ENCODE measurements at regions not wholly inside any gene's neighbourhood (a gene's known extent, or its start where the extent isn't known, plus 50 kb on each side); places are given as distances from the start of the nearest gene placed in this dataset.

DNA sequence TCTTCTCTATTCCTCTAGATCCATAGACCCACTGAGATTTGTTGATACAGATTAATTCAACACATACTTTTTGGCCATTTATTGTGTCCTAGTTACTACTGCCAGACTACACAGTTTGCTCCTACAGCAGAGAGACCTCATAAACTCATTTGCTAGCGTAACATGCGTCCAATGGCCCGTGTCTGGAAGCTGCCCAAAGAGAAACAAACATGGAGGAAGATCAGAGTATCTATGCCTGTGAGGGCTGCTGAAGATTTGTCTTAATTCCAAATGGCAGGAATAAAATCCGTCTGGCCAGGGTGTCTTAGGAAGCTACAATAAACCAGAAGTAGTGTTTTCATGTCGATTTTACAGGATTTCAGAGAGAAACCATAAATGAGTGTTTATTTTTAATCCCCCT, 214.7 kb downstream of the CLIC5 start:
- TF ChIP-seq POLR2AphosphoS5 (IDR thresholded peaks at IDR 0.05; ENCODE audit: insufficient read depth, low read depth, low read length) (no peak), POLR2A (IDR thresholded peaks at IDR 0.05; ENCODE audit: low read depth, low read length) (no peak), GATA2 (IDR thresholded peaks at IDR 0.05; ENCODE audit: insufficient read depth, insufficient read length, low read depth, low read length) (no peak), CTCF (IDR thresholded peaks at IDR 0.05; ENCODE audit: extremely low read depth in 1 of 2, insufficient read depth in 1 of 2, low read depth in 1 of 2, low read length in 2 of 2) (no peak), FOS (IDR thresholded peaks at IDR 0.05; ENCODE audit: borderline replicate concordance, insufficient read depth, low read length) (no peak), EZH2 (IDR thresholded peaks at IDR 0.05; ENCODE audit: borderline replicate concordance, low read depth, low read length, severe bottlenecking) (no peak), MAX (IDR thresholded peaks at IDR 0.05; ENCODE audit: insufficient read depth, insufficient read length) (no peak), MYC (IDR thresholded peaks at IDR 0.05; ENCODE audit: low read depth, low read length) (no peak)

Measured in endothelial cell of umbilical vein (primary cell).